HepG2 (cell line): ENCODE measurements at regions not wholly inside any gene's neighbourhood (a gene's known extent, or its start where the extent isn't known, plus 50 kb on each side); places are given as distances from the start of the nearest gene placed in this dataset.

Experiments
- ATAC-seq: fragments of 200-7000 bp; cut with Tn5 transposase; 3 replicates; pipeline ENCODE4 v1.9.1; 2020; ENCODE audit warnings: mild to moderate bottlenecking, moderate library complexity
- BruUV-seq: library from RNA; stranded (reverse); fragments of 400-500 nt; replicated peaks from 2 replicates; lab custom pipeline; 2021; lab: Mats Ljungman, UMichigan
- CTCF ChIA-PET: fragments of 300-600 bp; formaldehyde crosslinking; extraction: SDS; loops from one replicate; lab custom pipeline; 2021; ENCODE audit warnings: low total read pairs, inconsistent platforms, low intra/inter-chr PET ratio; lab: Yijun Ruan, JAX
- POLR2A ChIA-PET: fragments of 350-600 bp; sonication (Branson Sonifier 250); formaldehyde crosslinking; loops from one replicate; lab custom pipeline; 2020; ENCODE audit warnings: antibody characterized with exemption, inconsistent platforms; lab: Yijun Ruan, JAX
- DNase-seq: peaks from one replicate; pipeline ENCODE4 v3.0.0-alpha.2; 2015; ENCODE audit warnings: low spot score
- FAIRE-seq: peaks from 3 replicates; lab custom pipeline; 2011; peaks lifted over from hg19 to GRCh38; lab: Jason Lieb, UNC
- H2AFZ ChIP-seq: one replicate; pipeline ENCODE4 v1.6.1; 2011; ENCODE audit warnings: low read length, inconsistent platforms
- H3K27ac ChIP-seq: fragments of 300-600 bp; 3 replicates; pipeline ENCODE4 v1.8.0; 2011; ENCODE audit warnings: mixed run types, mild to moderate bottlenecking, mixed read lengths, low read length, inconsistent platforms; ENCODE audit not compliant: insufficient read depth; ENCODE audit errors: extremely low read length
- H3K27me3 ChIP-seq, 2 experiments: fragments of 200-600 bp in 1 of 2; 2 replicates in 1 of 2; 3 replicates in 1 of 2; pipeline versions ENCODE4 v1.6.0 to v1.8.0; 2011; ENCODE audit warnings: low read length in 2 of 2, mild to moderate bottlenecking in 2 of 2, moderate library complexity in 2 of 2, inconsistent platforms in 1 of 2; ENCODE audit not compliant: insufficient read depth in 2 of 2, control insufficient read depth in 1 of 2
- H3K36me3 ChIP-seq, 2 experiments: fragments of 200-600 bp in 1 of 2; replicated peaks in 1 of 2; 2 replicates in 1 of 2; 3 replicates in 1 of 2; pipeline versions ENCODE4 v1.5.1 to v1.8.0; 2011; ENCODE audit warnings: low read length in 2 of 2, inconsistent platforms in 1 of 2; ENCODE audit not compliant: insufficient read depth in 2 of 2, control insufficient read depth in 1 of 2
- H3K4me1 ChIP-seq: 2 replicates; pipeline ENCODE4 v1.5.1; 2012; ENCODE audit warnings: low read length, inconsistent platforms; ENCODE audit not compliant: insufficient read depth
- H3K4me2 ChIP-seq: 2 replicates; pipeline ENCODE4 v1.6.0; 2011; ENCODE audit warnings: low read depth, low read length, inconsistent platforms
- H3K4me3 ChIP-seq, 3 experiments: fragments of 200-600 bp in 1 of 3; sonication (generic), shearing (Covaris generic) in 1 of 3; replicated peaks in 1 of 3; 2 replicates each; pipeline ENCODE4 v1.5.1; 2011 to 2016; ENCODE audit warnings: low read length in 3 of 3, inconsistent platforms in 2 of 3, low read depth in 2 of 3, mild to moderate bottlenecking in 2 of 3, control low read depth in 1 of 3, mixed read lengths in 1 of 3; ENCODE audit not compliant: insufficient read depth in 1 of 3
- H3K79me2 ChIP-seq: one replicate; pipeline ENCODE4 v1.6.1; 2011; ENCODE audit warnings: low read length, inconsistent platforms; ENCODE audit not compliant: insufficient read depth
- H3K9ac ChIP-seq: 2 replicates; pipeline ENCODE4 v1.6.0; 2011; ENCODE audit warnings: mild to moderate bottlenecking, low read depth, low read length, inconsistent platforms; ENCODE audit not compliant: insufficient read depth
- H3K9me3 ChIP-seq: 2 replicates; pipeline ENCODE4 v1.5.1; 2012; ENCODE audit warnings: mild to moderate bottlenecking, low read length
- H4K20me1 ChIP-seq: 2 replicates; pipeline ENCODE4 v1.6.0; 2011; ENCODE audit warnings: inconsistent platforms, mild to moderate bottlenecking, low read length, moderate library complexity; ENCODE audit not compliant: insufficient read depth
- CAMTA2 ChIP-seq: sonication (generic); formaldehyde crosslinking; IDR thresholded peaks from 2 replicates; pipeline ENCODE4 v1.4.0; 2020; ENCODE audit warnings: mild to moderate bottlenecking, missing genetic modification reagents, borderline replicate concordance
- FOSL1 ChIP-seq: sonication (generic); formaldehyde crosslinking; IDR thresholded peaks from 2 replicates; pipeline ENCODE4 v1.9.0; 2021; ENCODE audit warnings: missing genetic modification reagents, borderline replicate concordance
- HDAC1 ChIP-seq: sonication (generic); formaldehyde crosslinking; IDR thresholded peaks from 2 replicates; pipeline ENCODE4 v1.5.1; 2020; ENCODE audit warnings: mild to moderate bottlenecking, missing genetic modification reagents
- HDAC2 ChIP-seq: sonication (generic); formaldehyde crosslinking; IDR thresholded peaks from 2 replicates; pipeline ENCODE4 v1.4.0; 2020; ENCODE audit warnings: missing genetic modification reagents
- PITX1 ChIP-seq: sonication (generic); formaldehyde crosslinking; IDR thresholded peaks from 2 replicates; pipeline ENCODE4 v1.5.1; 2020; ENCODE audit warnings: mild to moderate bottlenecking, missing genetic modification reagents
- SMAD3 ChIP-seq: sonication (generic); formaldehyde crosslinking; IDR thresholded peaks from 2 replicates; pipeline ENCODE4 v1.4.0; 2020; ENCODE audit warnings: missing genetic modification reagents
- TCF12 ChIP-seq, 2 experiments: fragments of 450-650 bp in 1 of 2; sonication (generic) in 1 of 2; formaldehyde crosslinking in 1 of 2; IDR thresholded peaks; 2 replicates each; pipeline versions ENCODE4 v1.6.1 to v1.8.0; 2017 to 2022; ENCODE audit warnings: antibody characterized with exemption in 1 of 2, mild to moderate bottlenecking in 1 of 2, missing genetic modification reagents in 1 of 2, moderate library complexity in 1 of 2
- TOPORS ChIP-seq: sonication (generic); formaldehyde crosslinking; IDR thresholded peaks from 2 replicates; pipeline ENCODE4 v1.8.0; 2023; ENCODE audit warnings: mild to moderate bottlenecking, missing genetic modification reagents
- ZNF550 ChIP-seq: sonication (generic); formaldehyde crosslinking; IDR thresholded peaks from 2 replicates; pipeline ENCODE4 v1.4.0; 2020; ENCODE audit warnings: mild to moderate bottlenecking, missing genetic modification reagents, borderline replicate concordance
- WGBS: methylation state at CpG from one replicate; pipeline ENCODE4 v1.1.6; 2017; ENCODE audit warnings: low lambda C conversion rate; 5-methylcytosine and 5-hydroxymethylcytosine counted together
- in situ Hi-C: cut with HindIII; loops from 2 replicates; pipeline ENCODE4 v1.10.0; 2017; ENCODE audit warnings: low pct_unique_long_range_greater_than_20kb; ENCODE audit not compliant: extremely low pct_ligation_motif_present
- intact Hi-C: fragments of 100-400 bp; cut with micrococcal nuclease; formaldehyde crosslinking; loops from one replicate; pipeline ENCODE4 v1.10.0; 2022; ENCODE audit not compliant: unreplicated experiment
- TF ChIP-seq, protein P1 (sequence below): sonication (generic); formaldehyde crosslinking; IDR thresholded peaks from 2 replicates; pipeline ENCODE4 v1.5.0; 2020; ENCODE audit warnings: mild to moderate bottlenecking, low read depth, missing genetic modification reagents, borderline replicate concordance
- TF ChIP-seq, protein P2 (sequence below): sonication (generic); formaldehyde crosslinking; IDR thresholded peaks from 2 replicates; pipeline ENCODE4 v1.4.0; 2020; ENCODE audit warnings: missing genetic modification reagents

DNA sequence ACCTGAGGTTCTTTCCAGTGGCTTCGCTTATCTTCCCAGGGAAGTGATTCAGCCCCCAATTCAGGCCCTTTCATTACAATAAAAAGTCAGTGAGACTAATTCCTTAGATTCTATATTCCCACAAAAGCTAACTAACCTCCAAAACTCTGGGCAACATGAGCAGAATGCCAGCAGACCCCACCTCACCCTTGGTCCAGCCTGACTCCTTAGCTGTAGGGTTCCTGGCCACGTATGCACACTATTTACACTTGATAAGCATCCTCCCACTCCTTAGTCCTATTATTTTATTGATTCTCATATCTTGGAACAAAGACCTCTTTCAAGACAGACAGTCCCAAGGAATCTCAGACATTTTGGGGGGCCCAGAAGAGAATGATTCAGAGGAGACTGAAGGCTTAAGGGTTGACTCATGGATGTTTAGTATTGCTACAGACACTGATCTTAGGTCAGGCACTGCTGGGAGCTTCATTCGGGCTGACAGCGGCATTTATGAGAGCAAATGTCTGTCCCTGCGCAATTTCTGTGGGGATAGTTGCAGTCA is 162.6 kb upstream of the GDF10 start:
- Histone ChIP-seq H3K9me3 (no peaks in the 10 kb centered on the region), H3K79me2 (no peaks in the 10 kb centered on the region), H3K4me3 (no peak overlapping the region), H2AFZ (no peak overlapping the region), H3K4me2 (no peak overlapping the region), H3K4me1 (no peaks in the 10 kb centered on the region), H3K27ac (no peak overlapping the region), H3K27me3 (peaks cover 2 to 27% of the 10 kb centered on the region in 2 experiments; a peak in 3 of 5 replicates), H3K36me3 (no peaks in the 10 kb centered on the region), H4K20me1 (no peaks in the 10 kb centered on the region), H3K9ac (no peak overlapping the region)
- ATAC-seq (no peak), DNase-seq (no peak), FAIRE-seq (no peak)
- BruUV-seq: no TSS peak
- ChIA-PET CTCF (no interaction called here), POLR2A (no interaction called here)
- intact Hi-C loops: no loop called here
- TF ChIP-seq TCF12 (IDR thresholded peaks at IDR 0.05): no peak
- TF ChIP-seq TCF12 (CRISPR knock-in tag; IDR thresholded peaks at IDR 0.05): no peak
- no peak for TF ChIP-seq HDAC2 (CRISPR knock-in tag)
- TF ChIP-seq TOPORS: no peak
- 2% methylated on average over 5 of the region's 5 CpGs for WGBS
- in situ Hi-C loops: no loop called here

DNA sequence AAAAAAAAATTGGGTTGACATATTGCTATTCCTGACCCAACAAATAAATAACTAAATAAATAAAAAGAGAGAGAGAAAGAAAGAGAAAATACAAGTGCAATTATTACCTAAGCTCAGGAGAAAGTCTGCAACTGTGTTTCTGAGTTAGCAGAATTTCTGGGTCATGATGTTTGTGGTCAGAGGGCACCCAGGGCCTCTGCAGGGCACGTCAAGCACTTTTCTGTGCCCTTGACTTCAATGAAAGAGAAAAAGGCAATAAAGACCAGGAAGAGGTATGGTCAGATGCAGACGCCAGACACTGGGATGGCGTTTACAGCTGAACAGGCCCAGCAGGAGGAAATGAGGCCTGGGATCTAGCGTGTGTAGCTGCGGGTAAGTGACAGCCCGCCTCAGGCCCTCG is 160.9 kb upstream of the GDF10 start:
- no peak overlapping the region for H3K4me2 ChIP-seq
- no peak for TF ChIP-seq FOSL1
- TF ChIP-seq CAMTA2 (CRISPR knock-in tag): no peak
- no peak for TF ChIP-seq ZNF550 (CRISPR knock-in tag)
- no peak for TF ChIP-seq HDAC1
- TF ChIP-seq, protein P1, sequence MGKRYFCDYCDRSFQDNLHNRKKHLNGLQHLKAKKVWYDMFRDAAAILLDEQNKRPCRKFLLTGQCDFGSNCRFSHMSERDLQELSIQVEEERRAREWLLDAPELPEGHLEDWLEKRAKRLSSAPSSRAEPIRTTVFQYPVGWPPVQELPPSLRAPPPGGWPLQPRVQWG: no peak
- TF ChIP-seq SMAD3 (CRISPR knock-in tag): no peak
- no peak for TF ChIP-seq PITX1 (CRISPR knock-in tag)
- TF ChIP-seq, protein P2, sequence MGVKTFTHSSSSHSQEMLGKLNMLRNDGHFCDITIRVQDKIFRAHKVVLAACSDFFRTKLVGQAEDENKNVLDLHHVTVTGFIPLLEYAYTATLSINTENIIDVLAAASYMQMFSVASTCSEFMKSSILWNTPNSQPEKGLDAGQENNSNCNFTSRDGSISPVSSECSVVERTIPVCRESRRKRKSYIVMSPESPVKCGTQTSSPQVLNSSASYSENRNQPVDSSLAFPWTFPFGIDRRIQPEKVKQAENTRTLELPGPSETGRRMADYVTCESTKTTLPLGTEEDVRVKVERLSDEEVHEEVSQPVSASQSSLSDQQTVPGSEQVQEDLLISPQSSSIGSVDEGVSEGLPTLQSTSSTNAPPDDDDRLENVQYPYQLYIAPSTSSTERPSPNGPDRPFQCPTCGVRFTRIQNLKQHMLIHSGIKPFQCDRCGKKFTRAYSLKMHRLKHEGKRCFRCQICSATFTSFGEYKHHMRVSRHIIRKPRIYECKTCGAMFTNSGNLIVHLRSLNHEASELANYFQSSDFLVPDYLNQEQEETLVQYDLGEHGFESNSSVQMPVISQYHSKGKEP: no peak
- H3K27ac ChIP-seq: no peak overlapping the region
- FAIRE-seq (no peak), ATAC-seq (no peak), DNase-seq (no peak)
- WGBS: 62% methylated on average over 5 of the region's 7 CpGs
- H3K4me3 ChIP-seq: no peak overlapping the region
- no peaks in the 10 kb centered on the region for H3K9me3 ChIP-seq
- ChIA-PET CTCF (no interaction called here), POLR2A (no interaction called here)
- peaks cover 2 to 32% of the 10 kb centered on the region in 2 experiments; a peak in 3 of 5 replicates for H3K27me3 ChIP-seq
- no peak overlapping the region for H2AFZ ChIP-seq
- intact Hi-C loops: no loop called here
- no peaks in the 10 kb centered on the region for H3K79me2 ChIP-seq
- H3K36me3 ChIP-seq: no peaks in the 10 kb centered on the region
- BruUV-seq: no TSS peak
- H4K20me1 ChIP-seq: no peaks in the 10 kb centered on the region
- in situ Hi-C loops: no loop called here
- H3K4me1 ChIP-seq: no peaks in the 10 kb centered on the region
- no peak overlapping the region for H3K9ac ChIP-seq
